Endothelial cell (in vitro differentiated cells): ENCODE measurements at regions not wholly inside any gene's neighbourhood (a gene's known extent, or its start where the extent isn't known, plus 50 kb on each side); places are given as distances from the start of the nearest gene placed in this dataset.
A peak's percentile ranks its signal among the peaks of the same experiment; 100 is the strongest.
"Not testable (repeated sequence)": the region's sequence is repeated elsewhere in the genome, so short reads cannot be mapped to it uniquely, and the experiment has no call there.

ENCODE experiments used
- DNase-seq: peaks from one replicate; pipeline ENCODE4 v3.0.0; 2021; ENCODE audit warnings: low spot score
- H3K27ac Mint-ChIP-seq: one replicate; pipeline ENCODE4 v1.8.0; 2021; ENCODE audit warnings: mixed read lengths, inconsistent platforms; ENCODE audit not compliant: unreplicated experiment
- H3K27me3 Mint-ChIP-seq: one replicate; pipeline ENCODE4 v1.8.0; 2021; ENCODE audit warnings: mild to moderate bottlenecking, moderate library complexity, mixed read lengths, inconsistent platforms; ENCODE audit not compliant: unreplicated experiment
- H3K36me3 Mint-ChIP-seq: one replicate; pipeline ENCODE4 v1.8.0; 2021; ENCODE audit warnings: mild to moderate bottlenecking, low read depth, mixed read lengths, inconsistent platforms; ENCODE audit not compliant: unreplicated experiment
- H3K4me1 Mint-ChIP-seq: one replicate; pipeline ENCODE4 v1.8.0; 2021; ENCODE audit warnings: mild to moderate bottlenecking, mixed read lengths, inconsistent platforms; ENCODE audit not compliant: unreplicated experiment
- H3K4me3 Mint-ChIP-seq: one replicate; pipeline ENCODE4 v1.8.0; 2021; ENCODE audit warnings: mild to moderate bottlenecking, mixed read lengths, inconsistent platforms; ENCODE audit not compliant: unreplicated experiment
- H3K9me3 Mint-ChIP-seq: one replicate; pipeline ENCODE4 v1.8.0; 2021; ENCODE audit warnings: mixed read lengths, inconsistent platforms; ENCODE audit not compliant: unreplicated experiment
- TF ChIP-seq, protein P1 (sequence below): fragments of 200-600 bp; sonication (generic); IDR thresholded peaks from one replicate; pipeline ENCODE4 v1.5.0; 2021; ENCODE audit warnings: antibody characterized with exemption; ENCODE audit not compliant: unreplicated experiment

GRCh38 chr7:149706398-149706797, 67.0 kb downstream of the ZNF467 start:
- TF ChIP-seq, protein P1, sequence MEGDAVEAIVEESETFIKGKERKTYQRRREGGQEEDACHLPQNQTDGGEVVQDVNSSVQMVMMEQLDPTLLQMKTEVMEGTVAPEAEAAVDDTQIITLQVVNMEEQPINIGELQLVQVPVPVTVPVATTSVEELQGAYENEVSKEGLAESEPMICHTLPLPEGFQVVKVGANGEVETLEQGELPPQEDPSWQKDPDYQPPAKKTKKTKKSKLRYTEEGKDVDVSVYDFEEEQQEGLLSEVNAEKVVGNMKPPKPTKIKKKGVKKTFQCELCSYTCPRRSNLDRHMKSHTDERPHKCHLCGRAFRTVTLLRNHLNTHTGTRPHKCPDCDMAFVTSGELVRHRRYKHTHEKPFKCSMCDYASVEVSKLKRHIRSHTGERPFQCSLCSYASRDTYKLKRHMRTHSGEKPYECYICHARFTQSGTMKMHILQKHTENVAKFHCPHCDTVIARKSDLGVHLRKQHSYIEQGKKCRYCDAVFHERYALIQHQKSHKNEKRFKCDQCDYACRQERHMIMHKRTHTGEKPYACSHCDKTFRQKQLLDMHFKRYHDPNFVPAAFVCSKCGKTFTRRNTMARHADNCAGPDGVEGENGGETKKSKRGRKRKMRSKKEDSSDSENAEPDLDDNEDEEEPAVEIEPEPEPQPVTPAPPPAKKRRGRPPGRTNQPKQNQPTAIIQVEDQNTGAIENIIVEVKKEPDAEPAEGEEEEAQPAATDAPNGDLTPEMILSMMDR, result no peak
- DNase-seq, result no peak
- peak overlapping the region; percentile 13 for H3K27ac Mint-ChIP-seq

DNA sequence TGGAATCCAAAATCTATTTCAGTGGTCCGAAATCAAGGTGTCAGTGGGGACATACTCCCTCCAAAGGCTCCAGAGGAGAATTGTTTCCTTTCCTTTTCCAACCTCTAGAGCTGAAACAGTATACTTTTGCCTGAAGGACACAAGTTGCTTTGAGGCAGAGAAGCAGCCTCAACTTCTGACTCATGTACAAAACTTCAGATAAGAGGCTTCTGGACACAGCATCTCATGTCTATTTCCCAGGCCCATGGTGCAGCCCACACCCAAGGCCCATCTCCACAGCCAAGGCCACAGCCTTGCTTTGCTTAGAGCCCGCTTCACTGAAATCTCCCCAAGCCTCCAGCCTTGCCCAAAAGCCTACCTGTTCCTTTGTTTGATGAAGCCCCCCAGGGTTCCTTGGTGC, 68.9 kb downstream of the ZNF467 start:
- Mint-ChIP-seq H3K9me3 (peaks cover 2% of the 10 kb centered on the region), H3K36me3 (peaks cover 13% of the 10 kb centered on the region), H3K4me3 (no peak overlapping the region), H3K4me1 (peaks cover 26% of the 10 kb centered on the region), H3K27me3 (peaks cover 10% of the 10 kb centered on the region), H3K27ac (no peak overlapping the region)
- TF ChIP-seq, protein P1, result no peak
- DNase-seq, result no peak

More at GRCh38 chr7:149706398-149706797, 67.0 kb downstream of the ZNF467 start:
- Mint-ChIP-seq H3K4me3 (no peak overlapping the region), H3K9me3 (peaks cover 11% of the 10 kb centered on the region), H3K27me3 (peaks cover 12% of the 10 kb centered on the region), H3K36me3 (peaks cover 17% of the 10 kb centered on the region), H3K4me1 (peaks cover 26% of the 10 kb centered on the region)

GRCh38 chr7:149703044-149703650, 70.2 kb downstream of the ZNF467 start:
- peaks cover 10% of the 10 kb centered on the region for H3K27me3 Mint-ChIP-seq
- peaks cover 1% of the 10 kb centered on the region for H3K9me3 Mint-ChIP-seq
- DNase-seq, result no peak
- H3K4me3 Mint-ChIP-seq, result no peak overlapping the region
- peaks cover 26% of the 10 kb centered on the region for H3K4me1 Mint-ChIP-seq
- H3K27ac Mint-ChIP-seq, result no peak overlapping the region
- H3K36me3 Mint-ChIP-seq, result peaks cover 15% of the 10 kb centered on the region
- TF ChIP-seq, protein P1, result no peak

DNA sequence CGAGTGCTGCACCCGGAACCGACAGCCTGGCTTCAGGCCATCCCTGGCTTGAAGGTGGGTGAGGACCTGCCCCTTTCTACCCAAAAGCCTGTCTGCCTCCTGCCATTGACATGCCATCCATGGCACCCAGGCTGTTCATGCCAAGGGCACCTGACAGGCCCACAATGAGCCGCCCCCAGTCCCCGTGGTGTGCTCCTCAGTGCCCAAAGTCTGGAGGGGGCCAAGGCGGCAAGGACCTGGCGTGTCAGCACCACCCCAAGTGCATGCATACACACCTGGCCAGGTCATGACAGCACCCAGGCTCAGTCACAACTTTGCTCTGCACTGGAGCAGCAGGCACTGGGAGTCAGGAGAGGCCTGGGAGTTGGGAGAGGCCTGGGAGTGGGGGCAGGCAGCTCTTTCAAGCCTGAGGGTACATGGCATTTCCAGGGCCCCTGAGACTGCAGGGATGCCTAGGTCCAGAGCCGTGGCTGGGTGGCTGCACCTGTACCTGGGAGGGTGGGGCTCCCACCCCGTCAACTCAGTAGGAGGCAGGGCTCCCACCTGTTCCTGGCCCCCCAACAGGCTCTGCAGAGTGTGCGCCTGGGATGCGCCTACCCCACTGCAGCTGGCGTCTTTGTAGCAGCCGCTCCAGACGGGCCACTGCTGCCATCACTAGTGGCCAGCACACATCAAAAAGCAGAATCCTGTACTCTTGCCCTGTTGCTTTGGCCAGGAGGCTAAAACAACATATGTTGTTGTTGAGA, 71.7 kb downstream of the ZNF467 start:
- Mint-ChIP-seq H3K27ac (no peak overlapping the region), H3K4me3 (no peak overlapping the region), H3K36me3 (peaks cover 14% of the 10 kb centered on the region), H3K4me1 (peaks cover 18% of the 10 kb centered on the region), H3K27me3 (peaks cover 2% of the 10 kb centered on the region), H3K9me3 (peaks cover 5% of the 10 kb centered on the region)
- DNase-seq, result no peak
- TF ChIP-seq, protein P1, result no peak

DNA sequence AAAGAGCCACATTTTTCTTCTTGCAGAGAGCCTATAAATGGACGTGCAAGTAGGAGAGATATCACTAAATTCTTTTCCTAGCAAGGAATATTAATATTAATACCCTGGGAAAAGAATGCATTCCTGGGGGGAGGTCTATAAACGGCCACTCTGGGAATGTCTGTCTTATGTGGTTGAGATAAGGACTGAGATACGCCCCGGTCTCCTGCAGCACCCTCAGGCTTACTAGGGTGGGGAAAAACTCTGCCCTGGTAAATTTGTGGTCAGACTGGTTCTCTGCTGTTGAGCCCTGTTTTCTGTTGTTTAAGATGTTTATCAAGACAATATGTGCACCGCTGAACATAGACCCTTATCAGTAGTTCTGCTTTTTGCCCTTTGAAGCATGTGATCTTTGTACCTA, 75.6 kb downstream of the ZNF467 start:
- H3K9me3 Mint-ChIP-seq, H3K4me1 Mint-ChIP-seq, H3K27ac Mint-ChIP-seq, H3K27me3 Mint-ChIP-seq, DNase-seq, H3K4me3 Mint-ChIP-seq: not testable (repeated sequence)
- H3K36me3 Mint-ChIP-seq, result peaks cover 16% of the 10 kb centered on the region
